Left ventricle myocardium inferior (tissue), 1 donor: ENCODE measurements at regions not wholly inside any gene's neighbourhood (a gene's known extent, or its start where the extent isn't known, plus 50 kb on each side); places are given as distances from the start of the nearest gene placed in this dataset.
A peak's percentile ranks its signal among the peaks of the same experiment; 100 is the strongest.

ENCODE experiments used
- DNase-seq: peaks from one replicate; pipeline ENCODE4 v3.0.0-alpha.2; 2020
- H3K27ac ChIP-seq: fragments of 200-600 bp; replicated peaks from 2 replicates; pipeline ENCODE4 v1.8.0; 2021
- H3K27me3 ChIP-seq: fragments of 200-600 bp; 2 replicates; pipeline ENCODE4 v1.8.0; 2021; ENCODE audit warnings: low read depth
- H3K36me3 ChIP-seq: fragments of 200-600 bp; 2 replicates; pipeline ENCODE4 v1.8.0; 2021
- H3K4me1 ChIP-seq: fragments of 200-600 bp; 2 replicates; pipeline ENCODE4 v1.8.0; 2021
- H3K4me3 ChIP-seq: fragments of 200-600 bp; 2 replicates; pipeline ENCODE4 v1.8.0; 2021; ENCODE audit warnings: mild to moderate bottlenecking, moderate library complexity
- H3K9me3 ChIP-seq: fragments of 200-600 bp; replicated peaks from 2 replicates; pipeline ENCODE4 v1.8.0; 2021
- CTCF ChIP-seq: fragments of 200-600 bp; IDR thresholded peaks from 2 replicates; pipeline ENCODE4 v1.8.0; 2021; ENCODE audit warnings: antibody characterized with exemption, mild to moderate bottlenecking, borderline replicate concordance
- intact Hi-C: fragments of 100-400 bp; cut with micrococcal nuclease; formaldehyde crosslinking; loops from one replicate; pipeline ENCODE4 v1.11.0; 2022
- donor health status: DM: no; HTN: yes; CAD: no; lungs with severe emphysema.

- H3K4me1 ChIP-seq: peaks cover 3% of the 10 kb centered on the region
- no peaks in the 10 kb centered on the region for H3K27me3 ChIP-seq
- TF ChIP-seq CTCF: no peak
- H3K36me3 ChIP-seq: no peaks in the 10 kb centered on the region
- intact Hi-C loops: loop anchor here (10.0 kb wide), 1 partner anchor 197 kb away; no protein-coding TSS in a partner anchor
- no peaks in the 10 kb centered on the region for H3K9me3 ChIP-seq
- no peak for DNase-seq
- H3K4me3 ChIP-seq: no peak overlapping the region
- no peak overlapping the region for H3K27ac ChIP-seq
Observed at GRCh38 chr3:124358156-124358555, 366.2 kb upstream of the ROPN1 start.

- no peak for DNase-seq
- Histone ChIP-seq H3K4me3 (no peak overlapping the region), H3K36me3 (no peaks in the 10 kb centered on the region), H3K27me3 (no peaks in the 10 kb centered on the region), H3K9me3 (no peaks in the 10 kb centered on the region), H3K27ac (no peak overlapping the region), H3K4me1 (peaks cover 6% of the 10 kb centered on the region)
- intact Hi-C loops: no loop called here
- no peak for TF ChIP-seq CTCF
Observed at GRCh38 chr3:124360155-124360554, 368.2 kb upstream of the ROPN1 start.

- no peaks in the 10 kb centered on the region for H3K27me3 ChIP-seq
- H3K4me3 ChIP-seq: no peak overlapping the region
- intact Hi-C loops: no loop called here
- H3K36me3 ChIP-seq: no peaks in the 10 kb centered on the region
- no peak for DNase-seq
- H3K9me3 ChIP-seq: no peaks in the 10 kb centered on the region
- H3K4me1 ChIP-seq: peaks cover 6% of the 10 kb centered on the region
- H3K27ac ChIP-seq: no peak overlapping the region
- TF ChIP-seq CTCF: no peak
Observed at GRCh38 chr3:124360563-124360962, 368.6 kb upstream of the ROPN1 start.

GRCh38 chr3:124361566-124361965, 368.7 kb upstream of the UMPS start:
- Histone ChIP-seq H3K36me3 (no peaks in the 10 kb centered on the region), H3K4me1 (peaks cover 6% of the 10 kb centered on the region), H3K4me3 (no peak overlapping the region), H3K9me3 (no peaks in the 10 kb centered on the region), H3K27ac (no peak overlapping the region), H3K27me3 (no peaks in the 10 kb centered on the region)
- TF ChIP-seq CTCF: no peak
- DNase-seq: no peak
- intact Hi-C loops: no loop called here

GRCh38 chr3:124362455-124362854, 367.8 kb upstream of the UMPS start:
- Histone ChIP-seq H3K9me3 (no peaks in the 10 kb centered on the region), H3K4me1 (peaks cover 6% of the 10 kb centered on the region), H3K27ac (no peak overlapping the region), H3K27me3 (no peaks in the 10 kb centered on the region), H3K36me3 (no peaks in the 10 kb centered on the region), H3K4me3 (no peak overlapping the region)
- no peak for DNase-seq
- intact Hi-C loops: no loop called here
- TF ChIP-seq CTCF: no peak

GRCh38 chr3:124363476-124363875, 366.8 kb upstream of the UMPS start:
- intact Hi-C loops: no loop called here
- Histone ChIP-seq H3K4me3 (no peak overlapping the region), H3K27me3 (no peaks in the 10 kb centered on the region), H3K4me1 (peaks cover 6% of the 10 kb centered on the region), H3K9me3 (no peaks in the 10 kb centered on the region), H3K36me3 (no peaks in the 10 kb centered on the region), H3K27ac (peak overlapping the region; percentile 17)
- TF ChIP-seq CTCF: no peak
- DNase-seq: no peak
